ENCODE measurements at regions not wholly inside any gene's neighbourhood (a gene's known extent, or its start where the extent isn't known, plus 50 kb on each side); places are given as distances from the start of the nearest gene placed in this dataset.

DNA sequence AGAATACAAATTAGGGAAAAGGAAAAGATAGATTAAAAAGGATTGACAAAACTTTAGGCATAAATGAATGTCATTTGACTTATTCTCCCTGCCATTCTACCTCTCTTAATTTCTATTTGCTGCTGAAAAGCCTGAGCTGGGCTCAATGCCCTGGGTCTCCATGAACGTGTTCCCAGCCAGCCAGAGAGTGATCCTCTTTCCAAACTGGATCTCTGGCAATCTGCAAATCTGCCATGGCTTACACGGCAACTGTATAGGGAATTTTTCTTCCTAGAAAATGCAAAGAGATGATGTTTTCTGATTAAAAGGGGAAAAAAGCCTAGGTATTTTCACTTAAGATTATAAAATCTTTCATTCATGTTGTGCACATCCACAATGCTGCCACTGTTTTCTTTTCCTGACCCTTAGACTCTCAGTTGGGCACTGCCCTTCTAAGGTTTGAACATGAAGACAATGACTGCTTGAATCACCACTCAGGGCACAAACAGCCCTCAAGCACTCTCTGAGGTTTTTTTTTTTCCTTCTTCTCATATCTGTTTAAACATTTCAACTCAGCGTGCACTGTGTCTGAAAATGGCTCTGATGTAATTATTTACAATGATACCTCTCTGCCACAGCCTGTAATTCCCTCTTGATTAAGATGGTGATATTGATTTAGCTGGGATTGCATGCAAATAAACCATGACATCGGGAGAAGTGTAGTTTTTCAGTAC lies 60.3 kb downstream of the DACT1 start:
- Mint-ChIP-seq H3K9me3 (no peaks in the 10 kb centered on the region), H3K4me3 (peak overlapping the region; percentile 14), H3K27me3 (ENCODE audit: low read depth) (no peaks in the 10 kb centered on the region), H3K36me3 (ENCODE audit: low read depth) (no peaks in the 10 kb centered on the region), H3K4me1 (peaks cover 40% of the 10 kb centered on the region), H3K27ac (ENCODE audit: unreplicated experiment) (no peak overlapping the region)
- DNase-seq (ENCODE audit: low read depth, low spot score): no peak
- TF ChIP-seq, protein P1, sequence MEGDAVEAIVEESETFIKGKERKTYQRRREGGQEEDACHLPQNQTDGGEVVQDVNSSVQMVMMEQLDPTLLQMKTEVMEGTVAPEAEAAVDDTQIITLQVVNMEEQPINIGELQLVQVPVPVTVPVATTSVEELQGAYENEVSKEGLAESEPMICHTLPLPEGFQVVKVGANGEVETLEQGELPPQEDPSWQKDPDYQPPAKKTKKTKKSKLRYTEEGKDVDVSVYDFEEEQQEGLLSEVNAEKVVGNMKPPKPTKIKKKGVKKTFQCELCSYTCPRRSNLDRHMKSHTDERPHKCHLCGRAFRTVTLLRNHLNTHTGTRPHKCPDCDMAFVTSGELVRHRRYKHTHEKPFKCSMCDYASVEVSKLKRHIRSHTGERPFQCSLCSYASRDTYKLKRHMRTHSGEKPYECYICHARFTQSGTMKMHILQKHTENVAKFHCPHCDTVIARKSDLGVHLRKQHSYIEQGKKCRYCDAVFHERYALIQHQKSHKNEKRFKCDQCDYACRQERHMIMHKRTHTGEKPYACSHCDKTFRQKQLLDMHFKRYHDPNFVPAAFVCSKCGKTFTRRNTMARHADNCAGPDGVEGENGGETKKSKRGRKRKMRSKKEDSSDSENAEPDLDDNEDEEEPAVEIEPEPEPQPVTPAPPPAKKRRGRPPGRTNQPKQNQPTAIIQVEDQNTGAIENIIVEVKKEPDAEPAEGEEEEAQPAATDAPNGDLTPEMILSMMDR (conservative IDR thresholded peaks at IDR 0.05): no peak

- Mint-ChIP-seq H3K4me3 (no peak overlapping the region), H3K27me3 (ENCODE audit: low read depth) (no peaks in the 10 kb centered on the region), H3K36me3 (ENCODE audit: low read depth) (no peaks in the 10 kb centered on the region), H3K4me1 (peaks cover 43% of the 10 kb centered on the region), H3K9me3 (no peaks in the 10 kb centered on the region), H3K27ac (ENCODE audit: unreplicated experiment) (peak overlapping the region; percentile 92)
- TF ChIP-seq, protein P1 (conservative IDR thresholded peaks at IDR 0.05): no peak
- no peak for DNase-seq (ENCODE audit: low read depth, low spot score)
Measured at GRCh38 chr14:58699681-58700205, 62.0 kb downstream of the DACT1 start.

DNA sequence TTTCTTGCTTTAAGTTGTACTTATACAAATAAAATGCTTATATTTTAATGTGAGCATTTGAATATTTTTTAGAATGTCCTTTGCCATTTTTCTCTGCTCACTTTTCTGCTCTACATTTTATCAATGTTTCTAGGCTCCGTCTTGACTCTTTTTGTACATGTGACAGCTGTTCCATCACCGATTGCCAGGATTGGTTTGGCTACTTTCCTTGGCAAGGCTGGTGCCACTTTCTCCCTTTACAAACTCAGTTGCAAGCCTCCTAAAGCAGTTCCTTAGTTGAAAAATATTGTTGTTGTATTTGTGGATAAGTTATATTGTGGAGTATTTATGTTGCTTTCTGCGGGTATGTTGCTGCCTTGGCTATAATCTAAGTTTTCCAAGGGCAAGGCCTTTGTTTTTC lies 63.4 kb downstream of the DACT1 start:
- Mint-ChIP-seq H3K4me1 (peaks cover 51% of the 10 kb centered on the region), H3K27me3 (ENCODE audit: low read depth) (no peaks in the 10 kb centered on the region), H3K36me3 (ENCODE audit: low read depth) (no peaks in the 10 kb centered on the region), H3K9me3 (no peaks in the 10 kb centered on the region), H3K4me3 (no peak overlapping the region), H3K27ac (ENCODE audit: unreplicated experiment) (no peak overlapping the region)
- no peak for DNase-seq (ENCODE audit: low read depth, low spot score)
- TF ChIP-seq, protein P1 (conservative IDR thresholded peaks at IDR 0.05): no peak

- Mint-ChIP-seq H3K4me1 (peaks cover 51% of the 10 kb centered on the region), H3K27me3 (ENCODE audit: low read depth) (no peaks in the 10 kb centered on the region), H3K9me3 (no peaks in the 10 kb centered on the region), H3K4me3 (no peak overlapping the region), H3K36me3 (ENCODE audit: low read depth) (no peaks in the 10 kb centered on the region), H3K27ac (ENCODE audit: unreplicated experiment) (peak overlapping the region; percentile 7)
- TF ChIP-seq, protein P1 (conservative IDR thresholded peaks at IDR 0.05): no peak
- no peak for DNase-seq (ENCODE audit: low read depth, low spot score)
Measured at GRCh38 chr14:58701604-58702003, 63.8 kb downstream of the DACT1 start.

- Mint-ChIP-seq H3K36me3 (ENCODE audit: low read depth) (no peaks in the 10 kb centered on the region), H3K4me1 (peaks cover 47% of the 10 kb centered on the region), H3K27me3 (ENCODE audit: low read depth) (no peaks in the 10 kb centered on the region), H3K4me3 (no peak overlapping the region), H3K9me3 (no peaks in the 10 kb centered on the region), H3K27ac (ENCODE audit: unreplicated experiment) (no peak overlapping the region)
- DNase-seq (ENCODE audit: low read depth, low spot score): no peak
- TF ChIP-seq, protein P1 (conservative IDR thresholded peaks at IDR 0.05): no peak
Measured at GRCh38 chr14:58702441-58703160, 64.8 kb downstream of the DACT1 start.

Measured in neural crest cell (in vitro differentiated cells).